Breast epithelium (tissue), 3 donors: ENCODE measurements at regions not wholly inside any gene's neighbourhood (a gene's known extent, or its start where the extent isn't known, plus 50 kb on each side); places are given as distances from the start of the nearest gene placed in this dataset.

ENCODE experiments used
- POLR2A ChIP-seq: fragments of 450-650 bp; IDR thresholded peaks from one replicate; pipeline ENCODE4 v1.6.1; 2016; ENCODE audit warnings: antibody characterized with exemption, mild to moderate bottlenecking, moderate library complexity
- TF ChIP-seq, protein P1 (sequence below), 3 donors: fragments of 450-650 bp; IDR thresholded peaks; one replicate each; pipeline ENCODE4 v1.5.1; 2016 to 2017; ENCODE audit warnings: antibody characterized with exemption in 3 of 3, mild to moderate bottlenecking in 3 of 3, moderate library complexity in 3 of 3

- TF ChIP-seq, protein P1, sequence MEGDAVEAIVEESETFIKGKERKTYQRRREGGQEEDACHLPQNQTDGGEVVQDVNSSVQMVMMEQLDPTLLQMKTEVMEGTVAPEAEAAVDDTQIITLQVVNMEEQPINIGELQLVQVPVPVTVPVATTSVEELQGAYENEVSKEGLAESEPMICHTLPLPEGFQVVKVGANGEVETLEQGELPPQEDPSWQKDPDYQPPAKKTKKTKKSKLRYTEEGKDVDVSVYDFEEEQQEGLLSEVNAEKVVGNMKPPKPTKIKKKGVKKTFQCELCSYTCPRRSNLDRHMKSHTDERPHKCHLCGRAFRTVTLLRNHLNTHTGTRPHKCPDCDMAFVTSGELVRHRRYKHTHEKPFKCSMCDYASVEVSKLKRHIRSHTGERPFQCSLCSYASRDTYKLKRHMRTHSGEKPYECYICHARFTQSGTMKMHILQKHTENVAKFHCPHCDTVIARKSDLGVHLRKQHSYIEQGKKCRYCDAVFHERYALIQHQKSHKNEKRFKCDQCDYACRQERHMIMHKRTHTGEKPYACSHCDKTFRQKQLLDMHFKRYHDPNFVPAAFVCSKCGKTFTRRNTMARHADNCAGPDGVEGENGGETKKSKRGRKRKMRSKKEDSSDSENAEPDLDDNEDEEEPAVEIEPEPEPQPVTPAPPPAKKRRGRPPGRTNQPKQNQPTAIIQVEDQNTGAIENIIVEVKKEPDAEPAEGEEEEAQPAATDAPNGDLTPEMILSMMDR (IDR thresholded peaks at IDR 0.05) = no peak
- TF ChIP-seq POLR2A = no peak
Measured at GRCh38 chr12:125577334-125577733, 512.1 kb downstream of the AACS start.
